COLO668 (cell line): ENCODE measurements at regions not wholly inside any gene's neighbourhood (a gene's known extent, or its start where the extent isn't known, plus 50 kb on each side); places are given as distances from the start of the nearest gene placed in this dataset.

Experiments used
- DNase-seq: peaks from one replicate; lab custom pipeline; 2025; ENCODE audit not compliant: unreplicated experiment; lab: John Stamatoyannopoulos, UW

DNA sequence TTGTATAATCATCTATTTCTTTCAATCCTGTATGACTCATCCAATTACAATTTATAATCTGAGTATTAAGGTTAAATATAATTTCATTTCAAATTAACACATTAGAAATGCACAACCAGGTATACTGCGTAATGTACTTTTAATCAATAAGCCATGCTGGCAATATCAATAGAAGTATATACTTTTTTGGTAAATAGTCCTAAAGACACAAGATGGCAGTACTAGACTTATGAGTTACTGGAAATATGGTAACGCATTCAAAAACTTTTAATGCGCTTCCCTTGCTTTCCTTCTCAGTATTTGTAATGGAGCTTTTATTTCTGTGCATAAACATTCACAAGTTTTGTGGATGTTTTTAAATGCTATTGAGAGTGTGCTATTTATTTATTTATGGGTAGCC lies 1162.0 kb upstream of the TMPRSS15 start:
- DNase-seq = no peak

DNA sequence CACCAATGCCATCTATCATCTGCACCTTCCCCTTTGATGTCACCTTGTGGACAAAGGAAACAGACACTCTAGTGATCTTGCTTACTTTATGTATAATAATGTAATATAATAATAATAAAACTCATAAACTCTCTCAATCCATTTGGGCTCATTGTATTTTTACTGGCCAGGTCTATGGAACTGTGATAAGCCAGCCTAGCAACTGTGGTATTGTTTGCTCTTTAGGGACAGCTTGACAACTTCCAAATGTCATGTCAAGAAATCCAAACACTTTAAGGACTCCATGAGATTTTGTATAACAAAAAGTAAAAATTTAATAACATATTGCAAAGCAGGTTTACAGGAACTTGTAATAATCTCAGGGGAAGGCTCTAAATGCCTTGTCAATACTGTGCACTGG lies 1163.4 kb upstream of the TMPRSS15 start:
- DNase-seq = no peak

DNA sequence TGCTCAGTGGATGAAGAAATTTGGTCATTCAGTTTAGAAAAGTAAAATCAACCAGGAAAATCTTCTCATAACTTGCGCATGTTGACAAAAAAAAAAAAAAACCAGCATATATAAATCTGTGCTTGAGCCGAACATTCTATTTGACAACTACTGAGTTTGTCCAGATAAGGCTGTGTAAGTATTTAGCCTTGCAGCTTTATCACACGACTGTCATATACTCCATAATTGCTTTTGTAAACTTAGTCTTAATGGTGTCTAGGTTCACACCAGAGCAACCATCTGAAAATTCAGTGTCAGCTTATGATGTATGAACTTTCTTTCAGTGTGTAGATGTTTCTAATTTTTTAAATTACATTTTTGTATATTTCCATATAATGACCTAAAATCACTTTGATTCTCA lies 1173.8 kb upstream of the TMPRSS15 start:
- DNase-seq = no peak

DNA sequence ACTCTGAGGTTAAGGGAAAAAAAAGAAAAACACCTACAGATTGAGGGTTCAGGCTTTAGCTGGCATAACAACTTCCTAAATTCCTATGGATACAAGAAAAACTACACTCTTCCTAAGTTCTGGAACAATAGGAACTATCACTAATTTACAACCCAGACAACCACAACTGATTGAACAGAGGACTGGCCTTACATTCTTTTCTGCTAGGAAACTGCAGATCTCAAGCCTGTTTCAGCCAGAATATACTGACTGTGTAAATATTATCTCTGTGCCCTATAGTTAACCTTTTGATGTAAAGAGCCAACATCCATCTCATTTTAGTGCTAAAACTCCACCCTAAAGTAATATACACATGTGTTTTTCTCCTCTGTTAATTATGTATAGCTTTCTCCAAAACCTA lies 1186.5 kb upstream of the TMPRSS15 start:
- DNase-seq = no peak

DNA sequence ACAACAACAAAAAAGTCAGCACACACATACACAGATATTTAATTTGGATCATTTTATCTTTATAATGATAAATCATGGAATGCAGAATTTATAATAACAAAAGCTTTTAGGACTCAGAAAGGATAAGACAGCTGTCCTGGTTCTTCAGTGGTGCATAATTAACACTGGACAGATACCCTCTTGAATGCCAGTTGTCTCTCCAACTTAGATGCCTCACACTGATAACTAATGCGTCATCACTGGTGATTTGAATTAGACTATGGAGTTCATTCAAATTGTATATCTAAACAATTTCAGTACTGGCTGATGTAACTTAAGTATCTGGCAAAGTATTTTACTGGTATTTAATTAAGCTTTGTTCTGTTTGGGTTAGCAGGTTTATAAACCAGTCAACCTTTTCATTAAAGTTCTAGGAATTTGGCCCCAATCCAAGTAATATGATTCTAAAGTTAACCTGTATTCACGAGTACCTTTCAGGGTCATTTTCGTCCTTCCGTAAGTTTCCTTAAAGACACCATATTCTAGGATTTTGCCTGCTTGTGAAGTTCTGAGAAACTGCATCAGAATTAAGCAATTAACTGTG lies 1199.5 kb upstream of the TMPRSS15 start:
- no peak for DNase-seq

DNA sequence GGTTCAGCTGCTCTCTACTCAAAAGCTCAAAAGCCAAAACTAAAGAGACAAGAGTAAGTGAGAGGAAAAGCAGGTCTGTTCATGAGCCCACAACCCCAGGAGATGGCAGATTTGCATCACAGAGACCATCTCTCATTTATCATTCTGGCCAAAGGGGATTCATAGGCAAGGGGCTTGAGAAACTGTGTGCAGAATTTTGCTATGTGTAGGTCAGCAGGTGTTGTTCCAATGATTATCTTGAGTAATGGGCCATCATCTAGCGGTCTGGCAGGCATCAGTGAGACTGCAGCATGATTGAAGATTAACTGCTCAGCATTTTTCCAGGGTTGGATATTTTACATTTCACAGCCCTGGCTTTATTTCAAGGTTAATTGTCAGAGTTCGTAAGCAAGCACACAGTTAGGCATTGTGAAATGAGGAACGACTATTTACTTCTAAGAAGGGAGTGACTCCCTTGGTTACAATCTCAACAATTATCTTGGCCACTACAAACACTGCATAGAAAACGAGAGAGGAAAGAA lies 1204.6 kb upstream of the TMPRSS15 start:
- no peak for DNase-seq

DNA sequence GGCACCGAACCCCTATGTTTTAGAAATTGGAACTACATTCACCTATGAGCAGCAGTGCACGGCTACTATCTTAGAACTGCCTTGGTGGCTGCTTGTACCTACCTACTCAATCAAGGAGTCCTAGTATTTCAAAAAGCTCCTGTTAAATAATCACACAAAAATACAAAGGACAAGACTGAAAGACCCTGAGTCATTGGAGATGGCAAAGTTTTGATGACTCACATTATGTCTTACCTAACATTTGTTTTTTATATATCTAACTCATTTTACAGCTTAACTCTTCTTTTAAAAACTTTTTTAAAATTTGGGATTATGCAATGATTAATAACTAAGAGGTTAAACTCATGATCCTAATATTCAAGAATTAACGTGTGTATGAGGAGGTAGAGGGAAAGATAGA lies 1206.0 kb upstream of the TMPRSS15 start:
- DNase-seq = no peak

DNA sequence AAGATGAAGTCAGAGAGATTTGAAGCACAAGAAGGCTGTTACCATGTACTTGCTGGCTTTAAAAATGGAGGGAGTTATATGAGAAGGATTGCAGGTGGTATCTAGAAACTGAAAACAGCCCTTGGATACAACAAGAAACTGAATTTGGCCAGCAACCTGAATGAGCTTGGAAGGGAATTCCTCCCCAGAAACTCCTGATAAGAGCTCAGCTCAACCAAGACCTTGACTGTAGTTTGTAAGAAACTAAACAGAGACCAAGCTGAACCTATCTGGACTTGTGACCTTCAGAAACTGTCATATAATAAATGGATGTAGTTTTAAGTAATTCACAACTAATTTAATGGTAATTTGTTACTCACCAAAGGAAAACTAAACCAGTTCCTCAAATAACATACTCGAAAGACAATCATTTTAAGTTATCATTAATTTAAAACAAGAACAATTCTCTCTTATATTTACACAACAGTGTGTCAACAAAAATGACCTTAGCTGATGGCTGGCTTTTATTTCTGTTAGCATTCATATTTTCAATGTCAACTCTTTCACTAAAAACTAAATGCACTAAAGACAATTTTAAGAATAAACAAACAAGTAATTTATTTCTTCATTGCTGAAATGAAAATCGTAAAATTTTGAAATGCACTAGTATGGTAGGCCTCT lies 1218.4 kb upstream of the TMPRSS15 start:
- DNase-seq = no peak

DNA sequence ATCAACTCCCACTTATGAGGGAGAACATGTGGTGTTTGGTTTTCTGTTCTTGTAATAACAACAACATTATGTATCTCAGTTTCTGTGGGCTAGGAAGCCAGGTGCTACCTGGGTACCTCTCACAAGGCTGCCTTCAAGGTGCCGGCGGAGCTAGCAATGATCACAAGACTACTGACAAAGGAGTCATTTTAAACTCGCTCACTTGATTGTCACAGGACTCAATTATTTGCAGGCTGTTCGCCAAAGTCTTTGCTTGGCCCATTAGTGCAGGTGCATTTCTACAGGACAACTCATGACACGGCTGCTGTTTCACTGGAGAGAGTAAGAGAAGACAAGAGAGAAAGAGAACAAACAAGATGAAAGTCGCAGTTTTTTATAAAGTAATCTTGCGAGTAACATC lies 1237.4 kb upstream of the TMPRSS15 start:
- DNase-seq = no peak

DNA sequence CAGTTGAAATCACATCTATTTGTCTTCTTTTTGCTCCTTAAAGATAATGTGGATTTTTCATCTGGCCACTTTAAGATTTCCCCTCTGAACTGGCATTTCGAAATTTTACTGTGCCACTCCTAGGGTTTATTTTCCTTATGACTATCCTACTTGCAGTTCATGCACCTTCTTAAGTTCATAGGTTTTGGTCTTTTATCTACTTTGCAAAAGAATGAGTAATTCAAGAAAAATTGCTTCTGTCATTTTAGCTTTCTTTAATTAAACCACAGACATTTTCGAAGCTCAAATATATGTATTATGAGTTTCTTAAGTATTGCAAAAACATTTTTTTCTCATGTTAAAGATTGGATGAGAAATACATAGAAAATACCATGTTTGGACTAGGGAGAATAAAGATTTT lies 1244.8 kb upstream of the TMPRSS15 start:
- DNase-seq = no peak

DNA sequence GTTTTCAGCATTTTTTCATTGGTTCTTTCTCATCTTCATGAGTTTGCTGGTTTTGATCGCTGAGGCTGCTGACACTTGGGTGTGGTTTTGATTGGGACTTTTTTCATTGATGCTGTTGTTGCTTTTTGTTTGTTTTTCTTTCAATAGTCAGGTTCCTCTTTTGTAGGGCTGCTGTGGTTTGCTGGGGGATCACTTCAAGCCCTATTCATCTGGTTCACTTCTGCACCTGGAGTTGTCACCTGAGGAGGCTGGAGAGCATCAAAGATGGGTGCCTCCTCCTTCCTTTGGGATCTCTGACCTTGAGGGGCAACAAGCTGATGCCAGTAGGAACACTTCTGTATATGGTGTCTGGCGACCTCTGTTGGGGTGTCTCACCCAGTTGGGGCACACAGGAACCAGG lies 1279.9 kb upstream of the TMPRSS15 start:
- DNase-seq = no peak

DNA sequence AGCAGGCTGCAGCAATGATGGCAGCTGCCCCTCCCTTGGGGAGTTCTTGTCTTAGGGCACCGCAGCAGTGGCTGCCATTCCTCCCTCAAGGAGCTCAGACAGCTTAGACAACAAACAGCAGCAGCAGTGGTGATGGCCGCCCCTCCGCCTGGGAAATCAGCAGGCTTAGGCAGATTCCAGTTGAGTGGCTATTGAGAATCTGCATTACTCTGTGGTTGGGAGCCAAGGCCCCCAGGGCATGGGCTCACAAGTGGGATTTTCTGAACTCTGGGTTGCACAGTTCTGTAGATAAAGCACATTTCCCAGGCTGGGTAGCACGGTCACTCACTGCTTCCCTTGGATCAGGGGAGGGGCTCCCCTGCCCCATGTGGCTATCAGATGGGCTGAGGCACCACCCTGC lies 1280.7 kb upstream of the TMPRSS15 start:
- no peak for DNase-seq

DNA sequence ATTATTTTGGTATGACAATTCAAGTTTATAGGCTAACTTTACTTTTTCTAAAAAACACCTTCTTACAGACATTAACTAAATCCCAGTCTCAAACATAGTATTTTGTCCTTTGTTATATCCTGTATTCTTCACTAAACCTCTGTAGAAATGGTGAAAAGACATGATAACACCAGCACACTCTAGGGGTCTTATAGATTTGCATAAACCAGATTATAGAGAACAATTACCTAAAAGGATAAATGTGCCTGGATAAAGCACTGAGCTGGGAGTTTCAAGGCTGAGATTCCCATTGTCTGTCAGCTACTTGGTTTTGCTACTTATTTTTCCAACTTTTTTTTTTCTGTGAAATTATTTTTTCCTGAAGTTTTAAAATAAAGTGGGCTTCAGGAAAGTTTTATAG lies 1288.6 kb upstream of the TMPRSS15 start:
- DNase-seq = no peak

DNA sequence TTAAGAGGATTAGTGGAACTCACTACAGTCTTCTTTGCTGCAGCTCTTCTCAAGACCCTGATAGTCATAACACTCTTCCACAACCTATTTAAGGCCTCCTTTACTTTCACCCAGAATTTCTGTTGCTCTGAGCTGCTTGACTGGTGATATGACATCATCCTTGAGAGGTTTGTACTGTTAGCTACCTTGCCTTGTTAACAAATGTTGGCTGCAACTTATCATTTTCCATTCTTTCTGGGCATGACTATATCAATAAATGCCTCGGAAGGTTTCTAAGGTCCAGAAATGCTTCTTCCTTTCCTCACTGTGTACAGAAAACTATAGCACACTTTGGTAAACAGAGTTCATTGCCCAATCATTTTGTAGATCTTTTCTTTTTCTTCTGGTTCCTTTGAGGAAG lies 1292.2 kb upstream of the TMPRSS15 start:
- no peak for DNase-seq

DNA sequence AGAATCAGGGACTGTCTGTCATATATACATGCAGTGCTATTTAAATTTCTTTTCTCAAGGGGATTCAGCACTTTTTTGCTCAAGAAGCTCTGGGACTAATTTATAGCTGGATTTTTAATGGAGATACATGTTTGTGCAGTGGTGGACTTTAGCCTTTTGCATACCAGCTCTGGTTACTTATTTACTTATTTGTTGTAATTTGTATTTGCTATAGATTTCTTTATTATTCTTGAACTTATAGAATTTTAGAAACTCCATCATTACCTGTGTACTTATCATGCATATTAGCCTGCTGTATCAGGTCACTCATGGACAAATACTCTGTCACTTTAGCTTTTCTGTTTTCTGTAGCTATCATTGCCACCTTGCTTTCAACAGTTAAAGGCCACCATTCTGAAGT lies 1296.9 kb upstream of the TMPRSS15 start:
- DNase-seq = no peak

DNA sequence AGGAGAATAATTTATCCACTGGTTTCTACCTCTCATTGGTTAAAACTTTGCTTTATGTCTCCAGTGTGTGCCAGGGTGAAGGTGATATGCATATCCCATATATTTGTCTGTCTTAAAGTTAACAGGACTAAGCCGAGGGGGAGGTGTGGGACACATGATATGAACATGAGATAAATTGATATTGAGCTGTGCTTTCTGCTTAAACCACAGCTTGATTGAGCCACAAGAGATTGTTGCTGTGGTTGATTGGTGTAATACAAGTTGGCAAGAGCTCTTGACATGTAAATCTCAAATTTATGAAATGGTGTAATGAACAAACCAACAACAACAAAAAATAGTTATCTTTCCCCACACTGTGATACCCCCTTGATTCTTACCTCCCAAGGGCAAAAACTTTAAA lies 1295.5 kb upstream of the NCAM2 start:
- DNase-seq = no peak

DNA sequence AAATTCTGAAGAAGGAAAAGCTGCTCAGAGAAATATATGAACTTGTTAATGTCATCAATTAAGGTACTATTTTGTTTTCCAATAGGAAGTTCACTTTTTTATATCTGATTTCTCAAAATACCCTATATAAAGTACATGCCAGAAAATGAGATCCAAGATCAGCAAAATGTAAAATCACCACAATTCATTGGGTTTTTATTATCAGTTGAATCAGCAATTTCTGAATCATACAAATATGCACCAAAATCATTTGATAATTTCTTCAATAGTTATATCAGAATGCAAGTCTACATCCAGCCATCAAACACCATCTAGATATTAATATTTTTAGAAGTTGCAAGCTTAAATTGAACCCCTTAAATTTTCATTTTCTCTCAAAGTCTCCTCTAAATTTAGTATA lies 1293.4 kb upstream of the NCAM2 start:
- DNase-seq = no peak

DNA sequence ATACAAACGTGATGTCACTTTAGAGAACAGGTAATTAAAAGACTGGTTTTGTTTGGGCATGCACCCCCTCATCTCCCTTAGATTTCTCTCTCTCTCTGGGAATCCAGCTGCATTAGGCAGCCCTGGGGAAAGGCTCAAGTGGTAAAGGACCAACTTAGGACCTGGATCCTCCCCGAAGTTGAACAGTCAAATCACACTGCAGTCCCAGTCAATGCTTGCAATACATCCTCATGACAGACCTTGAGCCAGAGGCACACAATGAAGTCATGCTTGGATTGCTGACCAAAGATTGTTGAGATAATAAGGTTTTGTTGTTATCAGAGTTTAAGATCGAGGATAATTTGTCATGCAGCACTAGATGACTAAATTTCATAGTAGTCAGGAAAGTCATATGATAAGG lies 1285.8 kb upstream of the NCAM2 start:
- DNase-seq = no peak

DNA sequence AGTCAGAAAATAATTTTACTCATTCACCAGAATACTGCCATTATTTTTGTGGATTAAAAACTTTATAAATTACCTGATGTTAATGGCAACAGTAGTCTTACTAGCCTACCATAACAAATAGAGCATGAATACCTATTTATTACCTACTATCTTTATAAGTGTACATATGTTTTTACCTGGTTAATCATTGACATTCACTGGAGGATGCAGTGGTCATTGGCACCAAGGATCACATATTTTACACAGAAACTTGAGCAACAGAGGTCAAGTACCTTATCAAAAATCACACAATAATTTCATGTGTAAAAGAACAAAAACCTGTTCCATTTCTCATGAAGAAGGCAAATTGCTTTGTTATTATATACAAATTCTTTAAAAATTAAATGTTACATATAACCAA lies 1284.9 kb upstream of the NCAM2 start:
- no peak for DNase-seq

DNA sequence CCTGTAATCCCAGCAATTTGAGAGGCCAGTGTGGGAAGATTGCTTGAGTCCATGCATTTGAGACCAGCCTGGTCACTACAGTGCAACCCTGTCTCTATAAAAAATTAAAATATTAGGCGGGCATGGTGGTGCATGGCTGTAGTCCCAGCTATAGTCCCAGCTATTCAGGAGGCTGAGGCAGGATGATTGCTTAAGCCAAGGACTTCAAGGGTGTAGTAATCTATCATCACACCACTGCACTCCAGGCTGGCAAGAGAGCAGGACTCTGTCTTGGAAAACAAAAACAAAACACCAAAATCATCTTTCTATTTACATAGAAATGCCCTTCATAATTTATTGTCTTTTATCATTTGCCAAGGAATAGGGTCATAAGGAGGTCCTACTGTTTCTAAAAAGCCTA lies 1274.1 kb upstream of the NCAM2 start:
- DNase-seq = no peak

DNA sequence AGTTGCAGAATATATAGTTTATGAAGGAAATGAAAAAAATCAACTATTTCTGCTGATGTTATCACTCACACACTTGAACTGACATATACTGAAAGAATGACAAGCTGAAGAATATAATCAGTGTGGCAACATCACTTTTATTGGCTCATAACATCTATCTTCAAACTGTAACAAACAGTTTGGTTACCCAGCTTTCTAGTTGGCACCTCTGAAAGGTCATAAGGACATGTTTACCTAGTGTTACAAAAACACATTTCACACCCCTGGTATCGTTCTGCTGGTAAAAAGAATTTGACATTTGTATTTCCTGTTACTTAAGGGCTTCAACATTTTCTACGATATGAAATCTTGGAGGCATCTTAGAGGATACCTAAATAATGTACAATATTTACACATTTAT lies 1267.0 kb upstream of the NCAM2 start:
- no peak for DNase-seq

DNA sequence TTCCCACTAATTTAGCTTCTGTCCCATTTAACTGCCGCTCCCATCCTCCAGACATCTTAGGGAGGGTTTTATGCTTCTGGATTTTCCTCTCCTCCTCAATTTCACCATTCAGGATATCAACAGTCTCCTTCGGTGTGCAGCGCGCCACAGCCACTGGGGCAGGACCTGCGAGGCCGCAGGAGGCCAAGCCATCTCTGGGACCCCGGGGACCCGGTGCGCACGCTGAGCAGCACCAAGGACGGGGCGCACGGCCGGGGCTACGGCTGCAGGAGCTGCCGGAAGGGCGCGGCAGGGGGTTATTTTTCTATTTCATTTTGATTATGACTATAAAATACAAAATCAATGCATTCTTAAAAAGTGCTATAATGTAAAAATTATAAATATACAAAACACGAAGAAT lies 1238.4 kb upstream of the NCAM2 start:
- no peak for DNase-seq

DNA sequence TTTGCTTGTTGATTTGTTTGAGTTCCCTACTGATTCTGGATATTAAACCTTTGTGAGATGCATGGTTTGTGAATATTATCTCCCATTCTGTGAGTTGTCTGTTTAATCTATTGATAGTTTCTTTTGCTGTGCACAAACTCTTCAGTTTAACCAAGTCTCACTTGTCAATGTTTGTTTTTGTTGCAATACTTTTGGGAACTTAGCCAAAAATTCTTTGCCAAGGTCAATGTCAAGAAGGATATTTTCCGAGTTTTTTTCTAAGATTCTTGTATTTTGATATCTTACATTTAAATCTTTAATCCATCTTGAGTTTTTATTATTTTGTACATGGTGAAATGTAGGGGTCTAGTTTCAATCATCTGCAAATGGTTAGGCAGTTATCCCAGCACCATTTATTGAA lies 1230.7 kb upstream of the NCAM2 start:
- no peak for DNase-seq
